ENCODE measurements at regions not wholly inside any gene's neighbourhood (a gene's known extent, or its start where the extent isn't known, plus 50 kb on each side); places are given as distances from the start of the nearest gene placed in this dataset.

GRCh38 chrX:140172401-140172800 is 207.1 kb upstream of the CXorf66 start:
- TF ChIP-seq, protein P1, sequence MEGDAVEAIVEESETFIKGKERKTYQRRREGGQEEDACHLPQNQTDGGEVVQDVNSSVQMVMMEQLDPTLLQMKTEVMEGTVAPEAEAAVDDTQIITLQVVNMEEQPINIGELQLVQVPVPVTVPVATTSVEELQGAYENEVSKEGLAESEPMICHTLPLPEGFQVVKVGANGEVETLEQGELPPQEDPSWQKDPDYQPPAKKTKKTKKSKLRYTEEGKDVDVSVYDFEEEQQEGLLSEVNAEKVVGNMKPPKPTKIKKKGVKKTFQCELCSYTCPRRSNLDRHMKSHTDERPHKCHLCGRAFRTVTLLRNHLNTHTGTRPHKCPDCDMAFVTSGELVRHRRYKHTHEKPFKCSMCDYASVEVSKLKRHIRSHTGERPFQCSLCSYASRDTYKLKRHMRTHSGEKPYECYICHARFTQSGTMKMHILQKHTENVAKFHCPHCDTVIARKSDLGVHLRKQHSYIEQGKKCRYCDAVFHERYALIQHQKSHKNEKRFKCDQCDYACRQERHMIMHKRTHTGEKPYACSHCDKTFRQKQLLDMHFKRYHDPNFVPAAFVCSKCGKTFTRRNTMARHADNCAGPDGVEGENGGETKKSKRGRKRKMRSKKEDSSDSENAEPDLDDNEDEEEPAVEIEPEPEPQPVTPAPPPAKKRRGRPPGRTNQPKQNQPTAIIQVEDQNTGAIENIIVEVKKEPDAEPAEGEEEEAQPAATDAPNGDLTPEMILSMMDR (IDR thresholded peaks at IDR 0.05): no peak
- Histone ChIP-seq H3K4me3 (no peak overlapping the region), H3K4me1 (no peaks in the 10 kb centered on the region), H3K27ac (no peak overlapping the region), H3K9me3 (no peaks in the 10 kb centered on the region), H3K36me3 (no peaks in the 10 kb centered on the region), H3K27me3 (peaks cover 0 to 4% (median 0%) of the 10 kb centered on the region in 7 donors)
- intact Hi-C loops (cut with DNase I): no loop called here
- DNase-seq: no peak
- 78 to 83% methylated on average over 2 of the region's 2 CpGs for WGBS, 2 donors
- ATAC-seq: no peak

- Histone ChIP-seq H3K4me1 (no peaks in the 10 kb centered on the region), H3K9me3 (no peaks in the 10 kb centered on the region), H3K4me3 (no peak overlapping the region), H3K27me3 (peaks cover 0 to 4% (median 0%) of the 10 kb centered on the region in 7 donors), H3K27ac (no peak overlapping the region), H3K36me3 (no peaks in the 10 kb centered on the region)
- intact Hi-C loops (cut with DNase I): no loop called here
- no peak for DNase-seq
- TF ChIP-seq, protein P1 (IDR thresholded peaks at IDR 0.05): no peak
- WGBS, 2 donors: 64 to 68% methylated on average over 2 of the region's 2 CpGs
- no peak for ATAC-seq
These were observed 202.2 kb upstream of the CXorf66 start for GRCh38 chrX:140167551-140167950.

GRCh38 chrX:140165849-140166248 is 200.5 kb upstream of the CXorf66 start:
- Histone ChIP-seq H3K36me3 (no peaks in the 10 kb centered on the region), H3K4me3 (no peak overlapping the region), H3K27me3 (peaks cover 0 to 4% (median 0%) of the 10 kb centered on the region in 7 donors), H3K27ac (no peak overlapping the region), H3K9me3 (no peaks in the 10 kb centered on the region), H3K4me1 (no peaks in the 10 kb centered on the region)
- TF ChIP-seq, protein P1 (IDR thresholded peaks at IDR 0.05): no peak
- ATAC-seq: no peak
- intact Hi-C loops (cut with DNase I): no loop called here
- whole genome bisulfite sequencing, 2 donors: 75 to 77% methylated on average over 1 of the region's 1 CpG
- no peak for DNase-seq

- Histone ChIP-seq H3K27me3 (no peaks in the 10 kb centered on the region), H3K36me3 (no peaks in the 10 kb centered on the region), H3K4me3 (no peak overlapping the region), H3K27ac (no peak overlapping the region), H3K4me1 (no peaks in the 10 kb centered on the region), H3K9me3 (no peaks in the 10 kb centered on the region)
- DNase-seq: no peak
- TF ChIP-seq, protein P1 (IDR thresholded peaks at IDR 0.05): no peak
- intact Hi-C loops (cut with DNase I): no loop called here
- no peak for ATAC-seq
- WGBS, 2 donors: 69 to 71% methylated on average over 5 of the region's 5 CpGs
These were observed 199.1 kb upstream of the CXorf66 start for GRCh38 chrX:140164391-140164790.
